Stomach (tissue), 8 donors: ENCODE measurements at regions not wholly inside any gene's neighbourhood (a gene's known extent, or its start where the extent isn't known, plus 50 kb on each side); places are given as distances from the start of the nearest gene placed in this dataset.

ENCODE experiments used
- DNase-seq, 2 donors: peaks; one replicate each; pipeline versions ENCODE4 v3.0.0 to v3.0.0-alpha.2; 2013 to 2019
- H3K27ac ChIP-seq, 5 donors: fragments of 200-600 bp in 4 of 5; sonication (generic) in 4 of 5; one replicate each; pipeline ENCODE4 v1.5.1; 2013 to 2019; ENCODE audit warnings: mild to moderate bottlenecking in 1 of 5, moderate library complexity in 1 of 5
- H3K27me3 ChIP-seq, 3 donors: fragments of 200-600 bp; sonication (generic); one replicate each; pipeline ENCODE4 v1.5.1; 2017 to 2019; ENCODE audit warnings: mixed run types in 1 of 3
- H3K36me3 ChIP-seq, 4 donors: fragments of 200-600 bp; sonication (generic); 1 replicate in 3 of 4; 2 replicates in 1 of 4; pipeline ENCODE4 v1.5.1; 2016 to 2019
- H3K4me1 ChIP-seq, 4 donors: fragments of 200-600 bp; sonication (generic); one replicate each; pipeline ENCODE4 v1.5.1; 2016 to 2019
- H3K4me3 ChIP-seq, 4 donors: fragments of 200-600 bp; sonication (generic) in 3 of 4; one replicate each; pipeline ENCODE4 v1.5.1; 2016 to 2019; ENCODE audit warnings: mild to moderate bottlenecking in 1 of 4
- H3K9me3 ChIP-seq, 4 donors: fragments of 200-600 bp; sonication (generic); one replicate each; pipeline ENCODE4 v1.5.1; 2016 to 2019
- EP300 ChIP-seq: sonication (generic); formaldehyde crosslinking; IDR thresholded peaks from one replicate; pipeline ENCODE4 v1.6.1; 2017; ENCODE audit warnings: antibody characterized with exemption
- POLR2A ChIP-seq, 4 donors: fragments of 450-650 bp; IDR thresholded peaks; one replicate each; pipeline ENCODE4 v1.6.1; 2016; ENCODE audit warnings: antibody characterized with exemption in 4 of 4, control low read depth in 2 of 4, mild to moderate bottlenecking in 1 of 4, moderate library complexity in 1 of 4
- POLR2AphosphoS5 ChIP-seq, 3 donors: sonication (generic); formaldehyde crosslinking; IDR thresholded peaks; one replicate each; pipeline ENCODE4 v1.6.1; 2016; ENCODE audit warnings: antibody characterized with exemption in 3 of 3
- WGBS, 5 donors: extraction: QIAGEN DNeasy Blood & Tissue Kit in 3 of 5; methylation state at CpG; one replicate each; pipeline versions ENCODE4 v1.1.5 to v1.1.7; 2013 to 2018; 5-methylcytosine and 5-hydroxymethylcytosine counted together
- intact Hi-C: fragments of 100-400 bp; cut with DNase I; formaldehyde crosslinking; loops from one replicate; pipeline ENCODE4 v1.15.1; 2023; ENCODE audit warnings: low total_unique reads
- TF ChIP-seq, protein P1 (sequence below), 7 experiments: fragments of 450-650 bp in 4 of 7; fragments of 200-600 bp in 3 of 7; sonication (generic) in 3 of 7; IDR thresholded peaks; one replicate each; pipeline ENCODE4 v1.5.1; 2016 to 2019; ENCODE audit warnings: antibody characterized with exemption in 7 of 7, control low read depth in 2 of 7, mild to moderate bottlenecking in 1 of 7
- donor health status: healthy with polysubstance abuse.
- donor health status: Bipolar disorder and iron deficiency.
- donor health status: healthy.

GRCh38 chr3:82329300-82329699, 567.9 kb upstream of the GBE1 start:
- Histone ChIP-seq H3K27me3 (no peaks in the 10 kb centered on the region), H3K9me3 (no peaks in the 10 kb centered on the region), H3K27ac (no peak overlapping the region), H3K4me3 (no peak overlapping the region), H3K4me1 (no peaks in the 10 kb centered on the region), H3K36me3 (no peaks in the 10 kb centered on the region)
- TF ChIP-seq, protein P1, sequence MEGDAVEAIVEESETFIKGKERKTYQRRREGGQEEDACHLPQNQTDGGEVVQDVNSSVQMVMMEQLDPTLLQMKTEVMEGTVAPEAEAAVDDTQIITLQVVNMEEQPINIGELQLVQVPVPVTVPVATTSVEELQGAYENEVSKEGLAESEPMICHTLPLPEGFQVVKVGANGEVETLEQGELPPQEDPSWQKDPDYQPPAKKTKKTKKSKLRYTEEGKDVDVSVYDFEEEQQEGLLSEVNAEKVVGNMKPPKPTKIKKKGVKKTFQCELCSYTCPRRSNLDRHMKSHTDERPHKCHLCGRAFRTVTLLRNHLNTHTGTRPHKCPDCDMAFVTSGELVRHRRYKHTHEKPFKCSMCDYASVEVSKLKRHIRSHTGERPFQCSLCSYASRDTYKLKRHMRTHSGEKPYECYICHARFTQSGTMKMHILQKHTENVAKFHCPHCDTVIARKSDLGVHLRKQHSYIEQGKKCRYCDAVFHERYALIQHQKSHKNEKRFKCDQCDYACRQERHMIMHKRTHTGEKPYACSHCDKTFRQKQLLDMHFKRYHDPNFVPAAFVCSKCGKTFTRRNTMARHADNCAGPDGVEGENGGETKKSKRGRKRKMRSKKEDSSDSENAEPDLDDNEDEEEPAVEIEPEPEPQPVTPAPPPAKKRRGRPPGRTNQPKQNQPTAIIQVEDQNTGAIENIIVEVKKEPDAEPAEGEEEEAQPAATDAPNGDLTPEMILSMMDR (IDR thresholded peaks at IDR 0.05), result peak in 1 of 7 experiments; percentile 40
- TF ChIP-seq POLR2A (IDR thresholded peaks at IDR 0.05) (no peak), POLR2AphosphoS5 (IDR thresholded peaks at IDR 0.05) (no peak)
- no peak for DNase-seq
- WGBS, 5 donors, result 44 to 94% (median 76%) methylated on average over 2 of the region's 2 CpGs
- intact Hi-C loops, result no loop called here

- H3K36me3 ChIP-seq, result no peaks in the 10 kb centered on the region
- H3K4me1 ChIP-seq, result no peaks in the 10 kb centered on the region
- TF ChIP-seq POLR2A (IDR thresholded peaks at IDR 0.05) (no peak), EP300 (no peak), POLR2AphosphoS5 (IDR thresholded peaks at IDR 0.05) (no peak)
- TF ChIP-seq, protein P1 (IDR thresholded peaks at IDR 0.05), result no peak
- H3K4me3 ChIP-seq, result no peak overlapping the region
- peaks cover 0 to 14% (median 0%) of the 10 kb centered on the region in 4 donors for H3K9me3 ChIP-seq
- no peak overlapping the region for H3K27ac ChIP-seq
- DNase-seq, result no peak
- WGBS, 5 donors, result 82 to 89% (median 88%) methylated on average over 1 of the region's 1 CpG
- intact Hi-C loops, result no loop called here
- no peaks in the 10 kb centered on the region for H3K27me3 ChIP-seq
Observed at GRCh38 chr3:82311901-82312300, 550.5 kb upstream of the GBE1 start.

DNA sequence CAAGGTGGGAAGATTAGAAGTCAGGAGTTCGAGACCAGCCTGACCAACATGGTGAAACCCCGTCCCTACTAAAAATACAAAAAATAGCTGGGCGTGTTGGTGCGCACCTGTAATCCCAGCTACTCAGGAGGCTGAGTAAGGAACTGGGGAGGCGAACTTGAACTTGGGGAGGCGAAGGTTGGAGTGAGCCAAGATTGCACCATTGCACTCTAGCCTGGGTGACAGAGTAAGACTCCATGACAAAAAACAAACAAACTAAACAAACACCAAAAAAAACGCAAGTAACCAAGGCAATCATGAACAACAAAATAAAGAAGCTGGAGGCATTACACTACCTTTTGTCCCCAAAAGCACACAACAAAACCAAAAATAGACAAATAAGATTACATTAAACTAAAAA, 547.3 kb upstream of the GBE1 start:
- H3K9me3 ChIP-seq, result peaks cover 0 to 24% (median 7%) of the 10 kb centered on the region in 4 donors
- no peaks in the 10 kb centered on the region for H3K4me1 ChIP-seq
- WGBS, 5 donors, result 78 to 88% (median 86%) methylated on average over 7 of the region's 7 CpGs
- intact Hi-C loops, result no loop called here
- DNase-seq, result no peak
- no peaks in the 10 kb centered on the region for H3K27me3 ChIP-seq
- H3K4me3 ChIP-seq, result no peak overlapping the region
- no peak overlapping the region for H3K27ac ChIP-seq
- no peaks in the 10 kb centered on the region for H3K36me3 ChIP-seq
- TF ChIP-seq POLR2A (IDR thresholded peaks at IDR 0.05) (no peak), EP300 (no peak), POLR2AphosphoS5 (IDR thresholded peaks at IDR 0.05) (no peak)
- TF ChIP-seq, protein P1 (IDR thresholded peaks at IDR 0.05), result no peak

DNA sequence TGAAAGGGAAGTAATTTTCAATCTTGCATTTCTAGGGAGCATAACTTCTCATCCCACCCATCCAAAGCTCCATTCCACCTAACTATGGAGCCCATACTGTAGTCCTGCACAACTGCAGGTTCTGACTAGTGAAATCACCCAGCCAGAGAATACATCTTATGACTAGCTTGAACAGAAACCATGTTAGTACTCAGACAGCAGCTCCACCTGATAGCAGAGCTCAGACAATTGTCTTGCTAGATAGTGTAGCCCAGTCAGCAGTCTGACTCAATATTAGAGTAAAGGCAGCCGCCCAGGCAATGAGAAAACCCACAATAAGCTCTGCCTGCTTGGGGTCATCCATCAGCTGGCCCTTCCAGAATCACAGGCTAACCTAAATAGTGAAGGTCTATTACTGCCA, 544.7 kb upstream of the GBE1 start:
- Histone ChIP-seq H3K4me3 (no peak overlapping the region), H3K9me3 (peaks cover 0 to 24% (median 7%) of the 10 kb centered on the region in 4 donors), H3K4me1 (no peaks in the 10 kb centered on the region), H3K27me3 (no peaks in the 10 kb centered on the region), H3K36me3 (no peaks in the 10 kb centered on the region), H3K27ac (no peak overlapping the region)
- TF ChIP-seq EP300, result no peak
- no peak for TF ChIP-seq POLR2A (IDR thresholded peaks at IDR 0.05)
- no peak for TF ChIP-seq POLR2AphosphoS5 (IDR thresholded peaks at IDR 0.05)
- TF ChIP-seq, protein P1 (IDR thresholded peaks at IDR 0.05), result no peak
- intact Hi-C loops, result no loop called here
- no peak for DNase-seq
- WGBS, 5 donors, result 71 to 86% (median 78%) methylated on average over 1 of the region's 1 CpG
